ENCODE measurements at regions not wholly inside any gene's neighbourhood (a gene's known extent, or its start where the extent isn't known, plus 50 kb on each side); places are given as distances from the start of the nearest gene placed in this dataset.

DNA sequence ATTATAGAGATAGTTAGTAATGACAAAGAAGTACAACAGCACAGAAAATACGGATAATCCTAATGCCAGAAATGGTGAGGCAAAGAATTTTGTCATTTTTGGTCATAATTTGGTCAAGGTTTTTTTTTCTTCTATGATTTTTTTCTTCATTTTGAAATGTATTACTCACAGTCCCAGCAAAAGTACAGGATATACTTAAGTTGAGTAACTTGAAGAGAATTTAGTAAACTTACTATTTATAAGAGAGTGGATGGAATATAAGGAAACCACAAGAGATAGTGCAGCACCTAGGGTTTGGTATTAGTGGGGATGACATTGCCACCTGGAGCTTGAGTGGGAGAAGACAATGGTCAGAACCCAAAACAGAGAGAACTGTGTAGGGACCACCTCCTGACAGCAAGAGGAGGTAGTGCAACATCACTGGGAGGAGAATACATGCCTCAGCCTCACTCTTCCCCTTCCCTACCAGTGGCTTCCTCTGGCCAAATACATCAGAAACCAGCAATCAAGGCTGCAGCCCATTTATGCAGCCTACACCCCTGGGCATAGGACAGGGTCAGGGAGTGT lies 434.5 kb upstream of the TRPC7 start:
- TF ChIP-seq, protein P1, sequence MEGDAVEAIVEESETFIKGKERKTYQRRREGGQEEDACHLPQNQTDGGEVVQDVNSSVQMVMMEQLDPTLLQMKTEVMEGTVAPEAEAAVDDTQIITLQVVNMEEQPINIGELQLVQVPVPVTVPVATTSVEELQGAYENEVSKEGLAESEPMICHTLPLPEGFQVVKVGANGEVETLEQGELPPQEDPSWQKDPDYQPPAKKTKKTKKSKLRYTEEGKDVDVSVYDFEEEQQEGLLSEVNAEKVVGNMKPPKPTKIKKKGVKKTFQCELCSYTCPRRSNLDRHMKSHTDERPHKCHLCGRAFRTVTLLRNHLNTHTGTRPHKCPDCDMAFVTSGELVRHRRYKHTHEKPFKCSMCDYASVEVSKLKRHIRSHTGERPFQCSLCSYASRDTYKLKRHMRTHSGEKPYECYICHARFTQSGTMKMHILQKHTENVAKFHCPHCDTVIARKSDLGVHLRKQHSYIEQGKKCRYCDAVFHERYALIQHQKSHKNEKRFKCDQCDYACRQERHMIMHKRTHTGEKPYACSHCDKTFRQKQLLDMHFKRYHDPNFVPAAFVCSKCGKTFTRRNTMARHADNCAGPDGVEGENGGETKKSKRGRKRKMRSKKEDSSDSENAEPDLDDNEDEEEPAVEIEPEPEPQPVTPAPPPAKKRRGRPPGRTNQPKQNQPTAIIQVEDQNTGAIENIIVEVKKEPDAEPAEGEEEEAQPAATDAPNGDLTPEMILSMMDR (IDR thresholded peaks at IDR 0.05): no peak
- no peak for TF ChIP-seq ZFX (IDR thresholded peaks at IDR 0.05; ENCODE audit: borderline replicate concordance)

Data from 22Rv1 (cell line).